Thyroid gland (tissue), 4 donors: ENCODE measurements at regions not wholly inside any gene's neighbourhood (a gene's known extent, or its start where the extent isn't known, plus 50 kb on each side); places are given as distances from the start of the nearest gene placed in this dataset.

Experiments used
- CTCF ChIP-seq, 6 experiments: fragments of 200-600 bp in 3 of 6; fragments of 450-650 bp in 3 of 6; sonication (generic) in 3 of 6; IDR thresholded peaks; one replicate each; pipeline ENCODE4 v1.5.1; 2016 to 2019; ENCODE audit warnings: antibody characterized with exemption in 6 of 6, mild to moderate bottlenecking in 2 of 6, inconsistent platforms in 1 of 6, moderate library complexity in 1 of 6
- POLR2A ChIP-seq, 2 donors: fragments of 450-650 bp; IDR thresholded peaks; one replicate each; pipeline ENCODE4 v1.6.1; 2017; ENCODE audit warnings: antibody characterized with exemption in 2 of 2, mild to moderate bottlenecking in 2 of 2, moderate library complexity in 1 of 2

- no peak for TF ChIP-seq POLR2A (IDR thresholded peaks at IDR 0.05)
- no peak for TF ChIP-seq CTCF (IDR thresholded peaks at IDR 0.05)
These were observed 102.8 kb upstream of the GALNT2 start for GRCh38 chr1:229964281-229964680.
